Stimulated activated CD4-positive, alpha-beta T cell treated with anti-CD3 and anti-CD28 coated beads, Interleukin-4, amount 100 ng/mL, for 24 hours (primary cell): ENCODE measurements at regions not wholly inside any gene's neighbourhood (a gene's known extent, or its start where the extent isn't known, plus 50 kb on each side); places are given as distances from the start of the nearest gene placed in this dataset.
"Not testable (repeated sequence)": the region's sequence is repeated elsewhere in the genome, so short reads cannot be mapped to it uniquely, and the experiment has no call there.

ENCODE experiments used
- DNase-seq: peaks from one replicate; pipeline ENCODE4 v3.0.0-alpha.2; 2020

DNA sequence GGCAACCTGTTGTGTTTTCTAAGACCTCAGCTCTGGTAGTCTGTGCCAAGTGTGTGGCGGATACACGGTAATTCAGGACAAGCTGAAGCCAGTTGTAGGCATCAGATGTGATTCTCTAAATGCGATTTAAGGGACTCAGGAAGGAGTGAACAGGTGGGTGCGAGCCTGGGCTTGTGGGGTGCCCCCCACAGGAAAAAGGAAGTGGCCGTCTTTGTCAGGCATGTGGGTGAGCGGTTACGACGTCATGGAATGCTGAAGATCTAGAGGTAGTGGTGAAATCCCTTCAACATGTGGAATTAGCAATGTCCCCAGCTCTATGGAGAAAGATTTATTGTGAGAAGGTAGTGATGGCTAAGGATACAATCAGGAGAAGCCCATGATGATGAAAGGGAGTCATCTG, 95.1 kb upstream of the EXOC2 start:
- DNase-seq: no peak

DNA sequence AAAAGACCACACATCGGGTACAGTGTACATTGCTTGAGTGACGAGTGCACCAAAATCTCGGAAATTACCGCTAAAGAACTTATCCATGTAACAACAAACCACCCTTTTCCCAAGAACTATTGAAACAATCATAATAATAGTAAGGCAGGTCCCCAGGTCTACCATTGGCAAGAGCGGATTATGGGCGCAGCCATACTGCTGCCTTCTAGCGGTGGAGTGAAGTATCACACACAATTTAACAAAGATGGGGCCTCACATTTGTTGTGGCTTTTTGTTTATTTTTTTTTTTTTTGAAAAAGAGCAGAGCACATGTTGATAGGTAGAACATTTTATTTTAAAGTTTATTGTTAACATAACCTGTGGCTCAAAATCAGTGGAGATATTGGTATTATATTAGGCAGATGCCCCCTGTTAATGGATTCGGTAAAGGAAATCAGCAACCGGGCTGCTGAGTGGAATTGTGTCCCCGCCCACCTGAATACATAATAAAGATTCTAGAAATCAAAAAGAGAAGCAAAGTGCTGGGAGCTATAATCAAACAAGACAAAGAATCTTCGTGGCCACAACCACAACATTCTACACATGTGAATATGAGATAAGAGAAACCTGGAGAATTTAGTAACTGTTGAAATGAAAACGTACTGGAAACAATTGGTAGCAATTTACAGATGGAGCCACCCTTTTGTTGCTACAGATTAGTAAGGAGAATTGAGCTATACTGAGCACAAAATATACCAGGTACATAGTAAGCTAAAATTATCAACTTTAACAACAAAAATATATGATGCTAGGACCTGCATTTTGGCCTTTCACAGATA, 94.2 kb upstream of the EXOC2 start:
- DNase-seq: peak; percentile 13

DNA sequence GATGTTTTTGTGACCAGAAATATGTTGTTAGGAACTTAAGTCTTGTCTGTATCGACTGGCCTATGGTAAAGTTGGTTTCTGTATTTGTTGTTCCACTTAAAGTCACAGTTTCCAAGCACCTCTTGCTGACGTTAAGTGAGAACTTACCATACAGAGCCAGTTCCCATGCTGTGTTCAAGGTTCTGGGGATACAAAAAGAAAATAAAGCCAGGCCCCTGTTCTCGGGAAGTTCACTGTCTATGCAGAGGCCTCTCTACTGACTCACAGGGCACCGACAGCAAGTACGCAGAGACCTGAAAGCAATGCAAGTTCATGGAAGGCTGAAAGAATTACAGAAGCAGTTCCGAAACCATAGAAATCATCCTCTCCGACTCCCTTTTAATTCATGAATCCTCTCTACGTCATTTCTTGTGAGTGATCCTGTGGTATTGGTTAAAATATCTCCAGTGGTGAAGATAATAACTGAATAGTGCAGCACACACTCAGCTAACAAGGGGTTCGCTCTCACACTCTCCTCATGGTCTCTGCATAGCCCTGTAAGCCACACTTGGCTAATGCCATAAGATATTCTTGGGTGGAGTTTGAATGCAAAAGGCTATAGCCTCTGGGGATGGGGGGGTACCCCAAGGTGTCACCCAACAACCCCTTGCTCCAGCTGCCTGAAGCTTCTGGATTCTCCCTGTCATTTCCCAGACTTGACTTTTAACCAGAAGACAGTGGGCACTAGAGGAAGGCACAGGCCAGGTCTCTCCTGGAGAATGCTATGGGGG, 91.2 kb upstream of the EXOC2 start:
- no peak for DNase-seq

DNA sequence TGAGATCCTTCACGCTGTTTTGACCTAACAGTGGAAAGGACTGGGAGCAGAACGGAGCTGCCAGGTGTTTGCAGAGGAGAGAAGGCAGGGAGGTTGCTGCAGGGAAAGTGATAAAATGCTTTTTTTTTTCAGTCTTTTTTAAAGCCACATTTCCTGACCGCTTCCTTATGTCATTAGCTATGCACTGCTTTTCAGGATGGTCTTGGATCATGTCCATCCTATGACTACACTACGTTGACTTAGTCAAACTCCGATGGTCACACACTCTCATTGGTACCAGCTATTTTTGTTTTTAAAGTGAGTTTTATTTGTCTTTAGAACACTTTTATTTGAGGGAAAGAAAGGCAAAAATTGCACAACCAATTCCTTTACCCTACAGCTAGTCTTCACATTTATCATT, 89.2 kb upstream of the EXOC2 start:
- DNase-seq: no peak

DNA sequence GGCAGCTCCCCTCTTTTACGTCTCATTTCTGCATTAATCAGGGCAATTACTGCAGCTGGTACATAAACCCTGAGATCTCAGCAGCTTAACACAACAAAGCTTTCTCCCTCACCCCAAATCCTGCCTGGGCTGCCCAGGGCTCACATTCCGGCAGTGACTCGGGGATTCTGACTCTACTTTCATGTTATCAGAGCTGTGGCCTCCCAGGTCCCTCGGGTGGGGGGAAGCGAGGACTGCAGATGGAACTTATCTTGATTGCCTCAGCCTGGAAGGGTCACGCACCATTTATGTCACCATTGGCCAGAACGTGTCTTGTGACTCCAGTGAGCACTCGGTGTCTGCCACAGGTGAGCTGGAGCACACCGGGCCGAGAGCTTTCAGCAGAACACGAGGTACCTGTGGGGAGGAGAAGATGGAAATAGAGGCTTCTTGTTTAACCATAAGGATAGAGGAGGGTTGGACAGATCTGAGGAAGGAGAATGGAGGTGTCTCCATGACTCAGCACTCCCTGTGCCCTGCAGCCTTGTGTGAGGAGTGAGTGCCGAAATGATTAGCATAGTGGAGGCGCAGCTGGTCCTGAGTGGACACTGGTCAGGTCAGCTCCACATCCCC, 88.5 kb upstream of the EXOC2 start:
- no peak for DNase-seq

DNA sequence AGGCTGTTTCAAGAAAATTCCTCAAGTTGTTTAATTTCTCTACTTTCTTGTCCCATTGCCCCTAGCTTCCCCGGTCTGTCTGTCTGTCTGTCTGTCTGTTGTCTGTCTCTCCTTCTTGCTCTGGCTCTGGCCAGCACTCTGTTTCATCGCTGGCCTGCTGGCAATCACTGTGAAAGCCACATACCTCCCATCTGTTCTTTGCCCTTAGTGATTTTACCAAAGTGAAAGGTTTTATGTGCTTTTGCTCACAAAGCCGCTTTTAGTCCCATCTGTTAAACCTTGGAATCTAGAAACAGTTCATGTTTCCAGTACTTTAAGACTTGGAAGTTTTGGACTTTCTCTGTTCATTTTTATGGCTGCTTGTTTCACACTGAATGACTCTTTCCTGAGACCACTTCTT, 87.8 kb upstream of the EXOC2 start:
- no peak for DNase-seq

DNA sequence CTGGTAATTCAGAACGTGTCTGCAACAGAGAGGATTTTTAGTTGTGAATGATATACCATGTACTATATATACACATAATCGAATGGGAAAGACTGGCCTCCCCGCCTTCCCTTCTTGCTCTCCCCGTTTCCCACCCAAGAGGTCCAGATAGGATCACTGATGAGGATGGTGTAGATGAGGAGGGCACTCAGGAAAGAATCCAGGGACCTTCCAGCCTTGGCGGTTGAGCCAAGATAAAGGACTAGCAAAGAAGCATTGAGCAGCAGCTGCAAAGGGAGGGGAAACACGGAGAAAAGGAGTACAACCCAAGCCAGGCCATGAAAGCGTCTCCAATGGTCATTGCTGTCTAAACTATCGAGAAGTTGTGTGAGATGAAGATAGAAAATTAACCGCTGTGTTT, 84.0 kb upstream of the EXOC2 start:
- DNase-seq: no peak

DNA sequence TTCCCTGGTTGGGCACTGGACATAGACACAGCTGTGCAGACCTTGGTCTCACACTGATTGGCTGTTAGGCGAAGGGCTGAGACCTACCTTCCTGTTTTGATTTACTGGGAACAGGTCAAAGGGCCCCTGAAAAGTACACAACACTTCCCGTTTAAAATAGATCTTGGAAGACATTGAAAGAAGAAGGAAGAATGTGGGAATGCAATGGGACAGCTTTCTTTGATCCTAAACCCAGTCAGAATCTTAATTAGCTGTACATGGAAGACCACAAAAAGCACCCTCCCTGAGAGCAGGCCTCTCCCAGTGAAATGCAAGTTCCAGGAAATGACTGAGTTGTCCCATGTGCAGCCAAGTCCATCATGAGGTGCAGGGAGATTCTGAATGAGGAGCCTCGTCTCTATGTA, 83.6 kb upstream of the EXOC2 start:
- no peak for DNase-seq

DNA sequence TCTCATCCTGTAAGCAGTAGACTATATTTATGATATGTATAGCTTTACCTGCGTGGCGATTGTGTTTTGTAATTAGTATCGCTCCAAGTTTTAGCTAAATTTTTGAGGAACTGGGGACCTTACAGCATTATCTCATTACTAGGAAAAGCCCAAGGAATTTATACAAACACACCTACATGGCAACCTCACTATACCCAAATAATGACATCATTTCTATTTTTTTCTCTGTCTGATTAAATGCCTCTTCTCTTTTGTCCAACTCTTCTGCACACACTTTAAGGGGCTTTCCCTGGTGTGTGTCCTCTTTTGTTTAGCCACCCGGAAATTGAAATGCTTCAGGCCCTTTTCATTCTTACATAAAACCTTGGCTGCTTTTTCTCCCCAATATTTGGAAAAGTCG, 82.9 kb upstream of the EXOC2 start:
- no peak for DNase-seq

DNA sequence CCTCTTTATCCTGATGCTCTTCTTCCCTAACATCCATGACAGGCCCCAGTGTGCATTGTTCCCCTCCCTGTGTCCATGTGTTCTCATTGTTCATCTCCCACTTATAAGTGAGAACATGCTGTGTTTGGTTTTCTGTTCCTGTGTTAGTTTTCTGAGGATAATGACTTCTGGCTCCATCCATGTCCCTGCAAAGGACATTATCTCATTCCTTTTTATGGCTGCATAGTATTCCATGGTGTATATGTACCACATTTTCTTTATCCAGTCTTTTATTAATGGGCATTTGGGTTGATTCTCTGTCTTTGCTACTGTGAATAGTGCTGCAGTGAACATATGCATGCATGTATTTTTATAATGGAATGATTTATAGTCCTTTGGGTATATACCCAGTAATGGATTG, 78.7 kb upstream of the EXOC2 start:
- DNase-seq: not testable (repeated sequence)

DNA sequence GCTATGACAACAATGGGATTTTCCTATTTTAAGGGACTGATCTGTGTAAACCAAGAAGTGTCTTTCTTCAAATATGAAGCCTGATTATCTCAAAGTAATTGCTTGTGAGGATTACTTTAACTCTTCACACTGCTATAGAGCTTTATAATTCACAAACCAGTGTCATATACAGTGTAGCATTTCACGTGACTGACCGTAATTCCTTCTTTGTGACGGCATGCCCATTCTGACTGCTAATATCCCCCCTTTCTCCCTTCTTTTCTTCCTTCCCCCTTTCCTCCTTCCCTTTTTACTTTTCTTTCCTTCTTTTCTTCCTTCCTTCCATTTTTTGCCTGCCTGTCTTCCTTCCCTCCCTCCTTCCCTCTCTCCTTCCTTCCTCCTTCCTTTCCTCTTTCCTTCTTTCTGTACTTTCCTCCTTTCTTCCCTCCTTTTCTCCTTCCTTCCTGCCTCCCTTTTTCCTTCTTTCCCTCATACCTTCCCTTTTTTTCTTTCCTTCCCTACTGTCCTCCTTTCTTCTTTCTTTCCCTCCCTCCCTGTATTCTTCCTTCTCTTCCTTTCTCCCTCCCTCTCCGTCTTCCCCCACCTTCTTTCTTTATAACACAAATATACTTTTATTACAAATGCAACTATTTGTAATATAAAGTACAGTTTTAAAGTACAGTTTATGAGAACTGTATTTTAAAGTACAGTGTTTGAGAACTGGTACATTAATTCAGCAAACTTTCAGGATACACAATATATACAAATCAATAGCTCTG, 75.0 kb upstream of the EXOC2 start:
- no peak for DNase-seq

DNA sequence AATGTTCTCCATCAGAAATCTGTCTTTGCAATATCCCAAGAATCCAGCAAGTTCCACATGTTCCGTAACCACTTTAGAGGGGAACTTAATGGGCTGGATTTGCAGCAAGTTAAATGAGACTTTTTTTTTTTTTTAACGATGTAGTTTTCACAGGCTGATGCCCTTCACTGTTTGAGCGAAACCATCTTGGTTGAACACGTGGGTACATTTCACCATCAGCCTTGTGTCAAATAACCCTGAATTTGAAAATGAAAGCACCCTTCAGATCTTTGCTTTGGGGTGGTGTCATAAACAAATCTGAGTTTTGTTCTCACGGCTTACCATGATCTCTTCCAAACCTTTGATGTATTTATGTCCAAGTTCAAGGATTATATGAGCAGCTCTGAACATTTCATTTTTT, 73.7 kb upstream of the EXOC2 start:
- DNase-seq: no peak

DNA sequence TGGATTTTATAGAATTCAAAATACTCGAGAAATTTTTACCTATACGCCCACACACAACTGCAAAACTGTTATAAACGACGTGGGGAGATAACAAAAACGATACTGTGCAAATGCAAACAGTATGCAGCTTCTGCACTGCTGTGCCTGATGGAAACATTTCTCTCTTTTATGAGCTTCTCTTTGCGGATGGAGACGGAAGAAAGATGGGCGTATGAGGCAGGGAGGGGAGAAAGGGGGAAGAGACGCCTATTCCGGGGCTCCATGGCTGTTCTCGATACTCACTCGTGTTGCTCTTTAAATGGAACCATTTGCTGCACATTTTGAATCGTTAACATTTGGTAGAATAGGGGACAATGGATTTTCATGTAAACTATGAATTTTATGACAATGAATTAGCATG, 69.1 kb upstream of the EXOC2 start:
- DNase-seq: no peak

DNA sequence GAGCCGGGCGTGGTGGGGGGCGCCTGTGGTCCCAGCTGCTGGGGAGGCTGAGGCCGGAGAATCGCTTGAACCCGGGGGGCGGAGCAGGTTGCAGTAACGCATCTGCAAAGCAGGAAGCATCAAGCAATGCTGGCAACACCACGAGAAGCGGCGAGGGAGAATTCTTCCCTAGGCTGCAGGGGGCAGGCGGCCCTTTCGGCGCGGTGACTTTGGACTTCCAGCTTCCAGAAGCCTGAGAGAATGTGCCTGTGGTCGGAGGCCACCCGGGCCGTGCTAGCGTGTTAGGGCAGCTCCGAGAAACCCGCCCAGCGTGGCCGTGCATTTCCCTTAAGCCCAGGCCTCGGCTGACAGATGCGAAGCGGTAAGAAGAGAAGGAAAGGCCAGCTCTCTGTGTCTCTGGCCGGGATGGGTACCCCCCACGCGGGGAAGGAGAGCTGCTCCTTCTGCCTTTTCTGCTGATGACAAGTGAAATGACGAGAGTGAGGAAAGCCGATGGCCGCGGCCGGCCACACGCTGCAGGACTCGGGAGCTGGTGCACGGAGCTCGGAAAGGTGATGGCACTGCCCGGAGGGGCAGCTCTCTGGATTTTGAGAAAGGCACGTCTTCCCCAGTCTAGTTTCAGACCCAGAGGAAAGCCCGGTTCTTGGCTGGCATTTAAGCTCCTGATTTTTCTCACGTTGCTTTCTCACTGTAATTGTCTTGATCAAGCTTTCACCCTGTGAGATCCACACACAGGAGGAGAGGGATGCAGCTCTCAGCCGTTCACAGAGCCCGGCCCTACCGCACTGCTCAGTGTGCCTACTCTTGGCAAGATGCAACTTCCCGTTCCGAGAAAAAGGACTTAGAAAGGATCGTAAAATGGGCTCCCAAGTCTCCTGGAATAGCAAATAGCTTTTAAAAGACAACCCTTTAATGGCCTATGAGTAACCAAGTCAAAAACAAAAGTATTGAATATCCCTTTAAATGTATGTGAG, 68.3 kb upstream of the EXOC2 start:
- no peak for DNase-seq

DNA sequence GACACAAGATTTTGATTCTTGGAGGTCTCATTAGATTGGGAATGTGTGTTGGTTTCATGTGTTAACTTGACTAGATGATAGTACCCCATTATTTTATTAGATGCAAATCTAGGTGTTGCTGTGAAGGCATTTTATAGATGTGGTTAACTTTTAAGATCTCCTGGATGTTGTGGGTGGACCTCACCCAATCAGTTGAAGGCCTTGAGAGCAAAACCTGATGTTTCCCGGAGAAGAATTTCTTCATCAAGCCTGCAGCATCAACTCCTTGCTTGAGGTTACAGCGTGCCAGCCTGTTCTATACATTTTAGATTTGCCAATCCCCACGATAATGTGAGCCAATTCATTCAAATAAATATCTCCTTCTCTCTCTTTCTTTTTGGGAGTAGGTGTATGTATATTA, 66.8 kb upstream of the EXOC2 start:
- no peak for DNase-seq

DNA sequence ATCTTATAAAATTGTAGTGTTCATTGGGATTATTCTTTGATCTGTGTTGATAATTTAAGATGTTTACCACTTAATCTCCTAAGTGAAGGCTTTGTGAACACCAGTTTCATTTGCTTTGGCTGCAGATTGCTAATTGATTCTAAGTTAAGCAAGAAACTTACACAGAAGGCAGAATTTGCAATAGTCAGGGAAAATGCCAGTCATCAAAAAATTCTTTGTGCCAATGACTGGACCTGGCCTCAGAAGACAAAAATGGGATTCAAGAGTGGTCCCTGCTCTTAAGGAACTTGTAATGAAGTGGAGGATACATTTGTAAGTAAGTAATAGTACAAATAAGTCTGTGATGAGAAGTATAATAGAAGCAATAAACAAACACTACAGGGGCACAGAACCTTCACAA, 63.3 kb upstream of the EXOC2 start:
- DNase-seq: no peak

DNA sequence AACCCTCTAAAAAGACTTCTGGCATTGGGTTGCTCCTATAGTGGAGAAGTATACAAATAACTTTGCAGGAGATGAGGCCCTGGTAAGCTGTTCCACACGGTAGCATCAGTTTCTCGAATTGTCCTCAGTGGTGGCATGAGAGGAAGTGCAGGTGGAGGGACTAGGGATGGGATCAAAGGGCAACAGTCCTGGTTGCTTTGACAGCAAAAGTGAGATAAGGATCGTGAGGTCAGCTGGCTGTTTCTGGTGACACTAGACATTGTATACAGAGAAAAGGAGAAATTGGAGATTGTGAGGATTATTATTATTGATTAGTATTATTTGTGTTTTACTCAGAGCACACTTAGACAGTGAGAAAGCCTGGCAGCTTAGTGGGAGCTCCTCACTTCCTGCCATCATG, 61.3 kb upstream of the EXOC2 start:
- no peak for DNase-seq

DNA sequence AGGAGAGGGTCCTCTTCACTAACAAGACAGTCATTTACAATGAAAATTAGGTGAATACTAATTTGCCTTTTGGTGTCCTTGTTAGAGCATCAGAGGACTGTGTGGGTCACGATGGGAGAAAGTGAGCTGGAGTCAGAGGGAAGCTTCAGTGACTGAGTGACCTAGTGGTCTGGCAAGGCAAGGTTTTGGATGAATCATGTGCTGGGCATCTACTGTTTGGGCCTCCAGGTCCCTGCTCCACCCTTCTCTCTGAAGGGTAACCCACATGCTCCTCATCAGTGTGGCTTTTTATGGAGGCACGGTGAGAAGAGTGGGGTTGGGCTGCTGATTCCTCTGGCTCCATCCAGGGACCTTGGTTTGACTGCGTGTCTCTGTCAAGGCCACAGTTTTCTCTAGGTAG, 60.5 kb upstream of the EXOC2 start:
- no peak for DNase-seq

DNA sequence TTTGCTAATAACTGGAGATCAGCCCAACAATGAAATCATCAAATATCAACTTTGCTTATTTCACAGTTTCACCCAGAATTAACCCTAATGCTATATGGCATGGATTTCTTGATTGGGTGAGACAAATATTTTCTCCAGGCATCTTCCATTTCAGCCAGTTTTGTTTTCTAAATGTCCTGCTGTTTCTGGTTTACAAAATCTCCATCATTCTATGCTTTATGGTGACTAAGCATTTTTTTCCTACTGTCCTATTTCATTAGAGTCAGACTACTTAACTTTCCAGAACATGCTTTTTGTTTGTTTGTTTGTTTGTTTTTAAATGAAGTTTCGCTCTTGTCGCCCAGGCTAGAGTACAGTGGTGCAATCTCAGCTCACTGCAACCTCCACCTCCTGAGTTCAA, 59.5 kb upstream of the EXOC2 start:
- DNase-seq: no peak

DNA sequence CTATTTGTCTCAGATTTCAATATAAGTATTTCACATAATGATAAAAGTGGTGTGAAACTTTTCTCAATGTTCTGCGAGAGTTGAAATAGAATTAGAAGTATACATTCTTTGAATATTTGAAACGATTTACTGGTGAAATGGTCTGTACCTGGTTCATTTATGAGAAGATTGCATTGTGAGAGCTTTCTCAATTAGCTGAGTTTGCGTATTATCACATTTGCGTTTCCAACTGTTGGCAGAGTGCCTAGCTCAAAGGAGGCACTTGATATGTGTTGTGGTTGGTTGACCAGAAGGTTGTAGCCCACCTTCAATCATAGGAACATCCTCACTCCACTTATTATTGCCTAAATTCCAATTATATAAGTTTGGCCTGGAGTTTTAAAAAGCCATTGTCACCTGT, 58.8 kb upstream of the EXOC2 start:
- DNase-seq: no peak

DNA sequence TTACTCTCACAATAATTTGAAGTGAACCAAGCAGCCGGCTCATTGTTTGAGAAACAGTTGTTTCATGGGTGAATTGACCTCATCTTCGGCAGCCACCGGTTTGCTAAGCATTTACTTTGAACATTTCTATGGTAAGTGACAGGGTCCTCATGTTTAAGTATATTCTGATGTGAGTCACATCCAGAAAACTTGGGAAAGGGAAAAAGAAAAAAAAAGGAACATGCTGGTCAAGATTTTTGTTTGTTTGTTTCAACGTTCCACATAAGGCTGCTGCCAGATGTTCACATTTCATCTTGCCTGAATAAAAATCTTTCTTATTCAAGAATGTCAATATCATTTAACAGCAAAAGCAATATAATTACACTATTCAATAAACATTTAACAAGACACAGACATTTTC, 55.0 kb upstream of the EXOC2 start:
- no peak for DNase-seq

DNA sequence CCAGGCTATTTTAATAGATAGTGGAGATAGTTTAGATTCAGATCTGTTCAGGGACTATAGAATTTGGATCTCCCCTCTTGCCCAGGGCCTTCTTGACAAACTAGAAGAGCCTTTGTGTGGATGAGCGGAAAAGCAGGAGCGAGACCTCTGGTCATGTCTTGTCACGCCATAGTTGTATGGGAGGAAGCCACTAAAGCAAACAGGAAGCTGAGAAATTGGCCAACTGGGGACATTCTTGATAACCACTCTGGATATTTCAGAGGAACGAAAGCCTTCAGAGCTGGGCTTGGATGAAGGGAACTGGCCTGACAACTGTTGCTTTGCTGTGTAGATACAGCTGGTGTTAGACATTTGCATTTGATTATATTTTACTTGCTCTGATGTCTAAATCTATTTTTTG, 54.1 kb upstream of the EXOC2 start:
- DNase-seq: no peak
